HG03095 (cell line): ENCODE measurements at regions not wholly inside any gene's neighbourhood (a gene's known extent, or its start where the extent isn't known, plus 50 kb on each side); places are given as distances from the start of the nearest gene placed in this dataset.

Source experiments
- ATAC-seq: cut with Tn5 transposase; IDR thresholded peaks from one replicate; pipeline ENCODE4 v1.9.1; 2021; ENCODE audit warnings: moderate library complexity; ENCODE audit not compliant: unreplicated experiment

- no peak for ATAC-seq
Observed at GRCh38 chr9:89877051-89878002, 272.5 kb downstream of the GADD45G start.

DNA sequence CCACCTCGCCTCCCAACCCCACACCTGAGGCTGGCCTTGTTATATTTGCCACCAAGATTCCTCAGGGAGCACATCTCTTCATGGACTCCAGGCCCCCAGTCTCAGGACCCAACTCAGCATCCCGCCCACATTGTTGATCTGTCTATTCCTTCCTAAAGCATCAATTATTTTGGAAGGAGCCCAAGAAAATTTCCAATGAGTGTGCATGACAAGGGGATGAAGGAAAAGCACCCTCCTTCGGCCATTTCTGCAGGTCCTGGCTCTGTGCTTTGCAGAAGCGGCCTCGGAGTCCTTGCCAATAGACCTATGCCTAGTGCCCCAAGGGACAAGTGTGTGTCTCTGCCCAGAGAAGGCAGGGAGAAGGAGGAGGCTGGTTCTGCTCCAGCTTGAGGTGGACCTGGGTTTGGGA is 273.2 kb downstream of the GADD45G start:
- no peak for ATAC-seq

DNA sequence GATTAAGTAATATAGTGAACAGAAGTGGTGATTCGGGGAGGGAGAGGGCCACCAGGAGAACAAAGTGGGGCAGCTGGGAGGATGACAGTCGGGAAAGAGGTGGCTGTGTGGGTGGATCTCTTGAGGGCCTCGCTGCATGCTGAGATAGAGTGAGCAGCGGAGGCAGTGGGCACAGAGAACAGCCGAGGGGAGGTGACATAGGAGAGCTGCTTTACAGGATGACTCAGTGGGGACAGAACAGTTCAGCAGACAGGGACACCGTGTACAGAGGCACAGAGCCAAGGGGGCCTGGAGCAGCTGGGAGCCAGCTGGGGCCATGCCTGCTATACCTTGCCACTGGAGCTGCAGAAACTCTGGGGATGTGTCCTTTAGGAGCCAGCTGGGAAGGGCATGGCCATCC is 273.9 kb downstream of the GADD45G start:
- ATAC-seq = no peak

- ATAC-seq = no peak
Observed at GRCh38 chr9:89879276-89879675, 274.5 kb downstream of the GADD45G start.

DNA sequence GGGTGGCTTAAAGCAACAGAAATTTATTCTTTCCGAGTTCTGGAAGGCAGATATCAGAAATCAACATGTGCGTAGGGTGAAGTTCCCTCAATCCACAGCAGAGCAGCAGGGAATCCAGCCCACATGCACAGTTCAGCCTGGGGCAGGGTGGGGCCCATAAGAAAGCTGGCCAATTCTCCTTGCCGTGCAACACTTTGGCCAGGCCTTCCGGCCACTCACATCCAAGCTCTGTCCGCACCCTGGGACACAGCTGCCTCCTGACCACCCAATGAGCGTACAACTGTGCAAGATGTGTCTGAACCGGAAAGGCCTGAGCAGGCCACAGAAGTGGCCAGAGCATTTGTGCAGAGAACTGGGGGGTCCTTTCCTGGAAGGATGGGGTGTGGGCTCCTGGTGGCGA is 274.9 kb downstream of the GADD45G start:
- no peak for ATAC-seq

DNA sequence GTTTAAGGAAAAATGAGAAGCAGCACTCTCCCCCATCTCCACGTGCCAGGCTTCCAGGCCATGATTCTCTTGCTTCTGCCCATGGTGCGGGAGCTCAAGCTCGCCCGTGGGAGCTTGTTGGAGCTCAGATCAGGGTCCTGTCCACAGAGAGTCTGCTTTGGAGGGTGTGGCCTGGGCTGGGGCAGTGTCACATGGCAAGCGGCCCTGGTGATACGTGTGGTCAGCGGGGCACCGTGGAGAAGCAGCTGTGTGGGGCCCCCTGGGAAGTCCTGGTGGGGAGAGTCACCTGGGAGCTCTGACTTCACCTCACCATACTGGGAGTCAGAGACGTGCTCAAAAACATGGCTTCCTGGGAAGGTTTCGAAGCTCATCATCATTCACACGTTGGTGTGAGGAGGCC is 275.3 kb downstream of the GADD45G start:
- ATAC-seq = no peak

DNA sequence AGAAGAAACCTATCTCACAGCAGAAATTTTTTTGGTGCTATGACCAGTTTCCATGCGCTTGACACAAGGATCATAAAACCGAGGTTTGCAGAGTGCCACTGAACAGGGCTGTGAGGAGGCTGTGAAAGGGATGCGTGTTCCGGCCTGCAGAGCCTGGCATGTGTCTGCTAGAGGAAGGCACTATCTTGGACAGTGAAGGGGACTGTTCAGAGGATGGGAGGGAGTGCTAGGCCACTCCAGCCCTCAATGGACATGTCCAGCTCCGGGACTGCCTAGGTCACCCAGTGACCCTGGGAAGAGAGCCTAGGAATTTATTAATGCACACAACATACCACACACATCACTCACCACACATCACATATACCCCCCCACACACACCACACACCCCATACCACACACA is 275.9 kb downstream of the GADD45G start:
- ATAC-seq = no peak

DNA sequence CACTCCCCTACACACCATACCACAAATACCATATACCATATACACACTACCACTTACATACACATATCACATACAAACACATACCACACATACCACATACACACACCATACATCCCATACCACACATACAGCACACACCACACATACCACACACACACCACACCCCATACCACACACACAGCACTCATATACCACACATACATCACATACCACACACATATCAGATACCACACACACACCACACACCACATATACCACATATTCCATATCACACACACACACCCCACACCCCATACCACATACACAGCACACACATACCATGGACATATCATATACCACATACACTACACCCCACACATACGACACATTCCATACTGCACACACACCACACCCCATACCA is 276.6 kb downstream of the GADD45G start:
- ATAC-seq = no peak

- no peak for ATAC-seq
Observed at GRCh38 chr9:89882930-89883361, 278.1 kb downstream of the GADD45G start.

DNA sequence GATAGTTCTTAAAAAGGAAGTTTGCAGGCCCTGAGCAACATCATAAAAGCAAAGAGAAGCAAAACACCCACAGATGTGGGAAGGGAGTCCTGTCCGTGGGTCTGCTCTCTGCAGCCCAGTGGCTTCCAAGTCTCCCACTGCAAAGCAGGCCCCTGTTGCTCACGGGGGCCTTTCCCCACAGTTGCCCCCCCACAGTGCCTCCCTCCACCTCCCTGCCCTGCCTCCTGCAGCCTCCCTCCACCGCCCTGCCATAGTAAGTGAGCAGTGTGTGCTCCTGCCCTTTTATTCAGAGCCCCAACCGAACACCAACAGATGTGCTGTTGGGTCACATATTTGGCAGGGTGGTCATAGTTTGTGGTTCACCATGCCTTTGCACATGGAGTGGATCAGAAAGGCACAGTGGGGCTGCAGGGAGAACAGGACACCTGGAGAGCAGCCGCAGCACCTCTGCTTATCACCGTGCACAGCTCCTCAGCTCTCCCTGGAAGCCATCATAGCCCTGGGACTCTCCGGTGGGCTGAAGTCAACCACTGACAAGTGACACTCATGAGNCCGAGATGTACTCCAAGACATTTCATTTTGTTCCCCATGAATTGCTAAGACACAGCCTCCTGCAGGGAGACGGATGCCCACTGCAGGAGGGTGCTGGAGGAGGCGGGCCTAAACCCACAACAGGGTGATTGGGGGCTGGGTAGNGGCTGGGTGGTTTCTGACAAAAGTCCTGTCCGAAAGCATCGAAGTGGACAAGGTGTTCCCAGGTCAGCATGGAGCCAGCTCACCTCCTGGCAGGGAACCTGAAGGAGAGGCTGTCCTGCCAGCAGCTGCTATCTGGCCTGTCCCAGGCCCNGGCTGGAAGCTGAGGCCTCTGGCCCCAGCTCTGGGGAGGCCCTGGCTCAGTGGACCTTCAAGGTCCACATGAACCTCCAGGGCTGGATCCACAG is 278.9 kb downstream of the GADD45G start:
- no peak for ATAC-seq

GRCh38 chr9:89884356-89885083 is 279.7 kb downstream of the GADD45G start:
- ATAC-seq = no peak

DNA sequence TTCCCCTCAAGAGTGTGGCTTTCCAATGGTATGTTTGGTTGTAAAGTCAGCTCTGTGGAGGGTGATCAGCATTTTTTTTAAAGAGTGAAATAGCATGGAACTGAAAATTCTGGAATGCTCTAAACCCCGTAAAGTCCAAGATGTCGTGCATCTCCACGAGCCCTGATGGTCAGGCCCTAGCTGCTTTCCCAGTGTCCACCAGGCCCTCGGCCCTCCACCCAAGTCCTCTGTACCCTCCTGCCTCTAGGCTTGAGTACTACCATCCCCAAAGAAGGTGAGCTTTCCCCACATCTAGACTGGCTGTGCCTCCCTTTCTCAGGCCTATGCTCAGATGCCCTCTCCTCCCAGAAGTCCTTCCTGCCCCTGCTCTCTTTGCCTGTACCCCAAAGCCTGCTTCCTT is 280.3 kb downstream of the GADD45G start:
- no peak for ATAC-seq

DNA sequence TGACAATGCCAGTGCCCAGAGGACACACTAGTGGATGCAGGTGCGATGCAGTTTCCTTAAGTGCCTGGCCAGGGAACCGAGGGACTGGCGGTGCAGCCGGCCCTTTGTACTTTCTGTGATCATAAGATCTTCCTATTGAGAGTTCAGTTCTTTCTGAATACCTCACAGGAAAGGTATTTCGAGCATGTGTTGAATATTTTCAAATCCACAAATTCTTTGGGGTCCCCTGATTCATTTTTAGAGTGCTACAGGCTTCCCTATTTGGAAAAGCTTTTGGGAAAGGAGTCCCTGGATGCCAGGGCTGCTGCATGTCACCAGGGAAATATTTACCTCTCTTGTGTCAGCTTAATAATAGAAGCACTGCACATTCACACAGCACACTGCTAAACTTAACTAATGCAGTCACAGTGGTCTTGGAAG is 281.5 kb downstream of the GADD45G start:
- ATAC-seq = no peak

DNA sequence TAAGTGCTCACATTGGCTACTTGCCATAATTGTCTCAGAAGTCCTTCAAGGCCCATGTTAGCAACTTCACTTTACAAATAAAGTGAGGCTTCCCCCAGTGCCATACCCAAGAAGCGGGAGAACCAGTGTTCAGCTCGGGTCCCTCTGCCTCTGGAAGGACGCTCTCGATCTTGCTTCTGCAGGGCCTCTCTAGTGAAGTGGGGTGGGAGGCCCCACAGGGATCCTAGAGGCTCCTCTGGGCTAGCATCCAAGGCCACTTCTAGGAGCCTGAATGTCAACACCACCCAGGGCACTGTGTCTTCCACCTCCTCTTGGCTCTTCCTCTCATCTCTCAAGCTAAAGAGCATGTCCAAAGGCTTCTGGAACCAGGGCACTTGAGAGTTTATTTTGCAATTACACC is 282.5 kb downstream of the GADD45G start:
- no peak for ATAC-seq

GRCh38 chr9:89888233-89888632 is 283.4 kb downstream of the GADD45G start:
- ATAC-seq = no peak

DNA sequence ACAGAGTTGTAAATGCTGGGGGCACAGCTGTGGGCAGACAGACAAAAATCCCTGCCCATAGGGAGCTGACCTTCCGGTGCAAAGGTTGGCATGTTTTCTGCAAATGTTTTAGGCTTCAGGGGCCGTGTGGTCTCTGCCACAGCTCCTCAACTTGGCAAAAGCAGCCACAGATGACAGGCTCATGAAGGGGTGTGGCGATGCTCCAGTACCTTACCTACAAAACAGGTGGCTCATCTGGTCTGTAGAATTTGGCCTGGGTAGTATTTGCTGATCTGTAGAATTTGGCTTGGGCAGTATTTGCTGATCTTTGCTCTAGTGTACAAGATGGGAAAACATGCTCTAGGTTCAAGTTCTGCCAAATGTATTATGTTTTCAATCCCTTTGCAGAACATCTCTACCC is 283.9 kb downstream of the GADD45G start:
- ATAC-seq = no peak

- no peak for ATAC-seq
Observed at GRCh38 chr9:89889865-89890264, 285.1 kb downstream of the GADD45G start.

DNA sequence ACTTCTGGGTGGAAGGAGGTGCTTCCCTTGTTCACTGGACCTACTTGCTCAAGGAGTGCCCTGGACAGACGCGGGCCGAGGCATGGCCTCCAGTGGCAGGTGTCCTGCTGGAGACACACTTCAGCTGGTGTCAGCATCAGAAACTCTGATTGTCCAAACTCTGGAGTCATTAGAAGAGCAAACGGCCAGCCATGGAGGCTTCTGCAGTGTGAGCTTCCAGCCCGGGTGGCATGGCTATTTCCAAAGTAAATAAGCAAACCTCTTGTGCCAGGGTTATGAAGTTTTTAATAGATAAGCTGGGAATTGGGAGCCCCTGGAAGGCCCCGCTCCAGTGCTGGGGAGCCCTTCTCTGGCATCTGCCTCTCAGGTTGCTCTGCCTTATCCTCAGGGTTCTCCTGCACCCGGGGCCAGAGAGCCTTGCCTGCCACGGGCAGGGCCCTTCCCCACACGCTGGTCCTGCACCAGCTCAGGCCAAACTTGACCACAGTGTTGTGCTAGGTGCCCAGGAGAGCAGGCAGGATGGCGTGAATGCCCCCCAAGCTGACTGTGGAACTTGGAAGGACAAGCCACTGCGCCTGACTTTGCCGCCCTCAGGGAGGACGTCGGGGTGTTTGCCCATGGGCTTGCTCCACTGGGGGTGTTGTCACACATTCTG is 285.6 kb downstream of the GADD45G start:
- ATAC-seq = no peak

DNA sequence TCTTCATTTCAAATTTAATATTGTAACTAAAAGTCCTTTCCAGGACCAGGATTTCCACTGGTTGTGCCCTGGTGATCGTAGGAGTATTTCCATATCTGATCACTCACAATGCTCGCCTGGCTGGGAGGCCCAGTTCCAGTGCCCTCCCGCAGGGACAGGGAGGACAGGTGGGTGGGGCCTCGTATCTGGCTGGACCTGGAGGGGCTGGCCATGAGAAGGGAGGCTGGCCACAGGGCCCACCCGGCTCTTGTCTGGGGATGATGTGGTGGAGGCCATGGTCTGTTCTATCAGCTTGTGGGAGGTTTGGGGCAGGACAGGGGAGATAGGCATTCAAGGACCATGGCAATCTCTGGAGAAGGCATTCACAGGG is 286.4 kb downstream of the GADD45G start:
- no peak for ATAC-seq

DNA sequence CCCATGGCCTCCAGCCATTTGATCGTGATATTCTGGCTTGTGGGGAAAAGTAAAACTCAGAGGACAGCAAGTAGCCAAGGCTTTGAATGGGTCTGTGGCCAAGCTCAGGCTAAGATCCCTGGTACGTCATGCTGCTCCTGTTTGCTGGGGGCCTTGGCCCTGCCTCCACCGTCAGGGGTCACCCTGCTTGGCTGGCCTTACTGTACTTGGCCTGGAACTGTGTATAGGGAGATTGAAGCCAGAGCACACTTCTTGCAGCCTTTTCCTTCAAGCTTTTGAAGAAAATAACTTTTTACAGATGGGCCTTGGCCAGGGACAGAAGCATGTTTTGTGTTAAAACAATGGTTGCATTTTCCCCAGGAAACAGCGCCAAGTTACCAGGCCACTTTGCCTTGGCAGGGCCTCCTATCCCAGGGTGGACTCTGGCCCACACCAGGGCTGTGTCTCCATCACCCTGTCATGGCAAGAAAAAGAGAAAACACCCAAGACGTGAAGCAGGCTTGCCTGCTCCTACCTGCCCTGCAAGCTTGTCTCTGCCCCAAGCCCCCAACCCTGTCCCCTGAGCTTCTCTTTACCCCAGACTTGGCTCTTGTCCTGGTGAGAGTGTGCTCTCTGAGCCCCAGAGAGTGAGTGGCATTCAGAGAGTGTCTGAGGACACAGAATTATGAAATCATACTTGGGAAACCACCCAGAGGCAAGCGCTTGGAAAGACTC is 286.9 kb downstream of the GADD45G start:
- ATAC-seq = no peak
